Mucosa of gallbladder (tissue), 1 donor: ENCODE measurements at regions not wholly inside any gene's neighbourhood (a gene's known extent, or its start where the extent isn't known, plus 50 kb on each side); places are given as distances from the start of the nearest gene placed in this dataset.
"Not testable (repeated sequence)": the region's sequence is repeated elsewhere in the genome, so short reads cannot be mapped to it uniquely, and the experiment has no call there.

Experiments
- DNase-seq: peaks from one replicate; pipeline ENCODE4 v3.0.0-alpha.2; 2020; ENCODE audit warnings: low spot score
- donor health status: DM: no; HTN: no; CAD: no.

DNA sequence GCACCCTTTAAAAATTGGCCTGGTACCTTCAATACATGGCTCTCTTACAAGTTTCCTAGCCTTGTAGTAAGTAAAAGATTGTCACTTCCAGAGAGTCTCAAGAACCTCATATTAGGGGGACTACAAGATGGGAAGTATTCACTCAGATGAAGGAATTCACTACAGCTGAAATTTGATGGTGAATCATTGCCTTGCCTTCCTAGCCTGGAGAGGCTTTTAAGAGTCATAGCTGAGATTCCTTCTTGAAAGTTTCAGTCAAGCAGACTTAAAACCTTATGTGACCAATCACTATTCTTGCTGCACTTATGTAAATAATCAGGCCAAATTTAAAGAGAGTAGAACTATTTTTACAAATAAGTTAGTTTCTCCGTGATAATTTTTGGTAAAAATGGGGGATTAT lies 451.6 kb downstream of the TRHDE start:
- no peak for DNase-seq

DNA sequence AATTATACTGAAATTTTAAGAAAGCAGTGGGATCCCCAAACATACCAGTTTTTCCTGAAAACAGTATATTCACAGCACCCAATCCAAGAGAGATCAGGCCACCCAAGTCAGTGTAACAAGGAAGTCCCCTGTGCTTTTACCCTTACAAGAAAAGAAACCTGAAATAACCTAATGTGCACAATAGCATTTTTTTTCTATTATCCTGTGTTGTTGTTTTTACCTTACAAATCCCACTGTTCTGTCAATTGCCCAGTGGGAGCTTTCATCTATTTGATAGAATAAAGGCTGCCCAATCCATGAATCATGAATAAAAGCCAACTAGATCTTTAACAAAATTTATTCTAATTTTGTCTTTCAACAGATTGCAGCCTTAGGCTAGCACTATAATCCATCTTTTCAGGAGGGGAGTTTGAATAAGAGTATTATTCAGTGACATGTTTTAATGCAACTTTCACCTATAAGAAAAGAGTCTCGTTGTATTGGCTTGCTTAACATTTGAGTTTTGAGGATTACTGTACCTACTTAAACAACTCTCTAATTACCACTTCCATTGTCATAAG lies 457.4 kb downstream of the TRHDE start:
- DNase-seq, result no peak

DNA sequence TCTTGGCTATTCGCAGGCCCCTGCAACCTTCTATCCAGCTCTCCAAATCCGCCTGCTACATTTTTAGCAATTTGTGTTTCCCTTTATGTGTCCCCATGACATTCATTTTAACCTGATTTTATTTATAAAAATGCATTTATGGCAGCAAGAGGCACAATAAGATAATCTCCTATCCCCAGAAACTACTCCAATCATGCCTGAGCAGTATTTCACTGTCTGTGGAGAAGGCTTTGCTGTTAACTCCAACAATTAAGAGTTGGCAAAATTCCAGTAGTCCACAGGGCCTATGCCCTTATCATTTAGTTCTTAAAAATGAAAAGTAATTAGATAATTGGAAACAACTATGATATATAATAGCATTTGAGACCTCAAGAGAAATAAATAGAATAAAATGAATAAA lies 462.4 kb downstream of the TRHDE start:
- no peak for DNase-seq

DNA sequence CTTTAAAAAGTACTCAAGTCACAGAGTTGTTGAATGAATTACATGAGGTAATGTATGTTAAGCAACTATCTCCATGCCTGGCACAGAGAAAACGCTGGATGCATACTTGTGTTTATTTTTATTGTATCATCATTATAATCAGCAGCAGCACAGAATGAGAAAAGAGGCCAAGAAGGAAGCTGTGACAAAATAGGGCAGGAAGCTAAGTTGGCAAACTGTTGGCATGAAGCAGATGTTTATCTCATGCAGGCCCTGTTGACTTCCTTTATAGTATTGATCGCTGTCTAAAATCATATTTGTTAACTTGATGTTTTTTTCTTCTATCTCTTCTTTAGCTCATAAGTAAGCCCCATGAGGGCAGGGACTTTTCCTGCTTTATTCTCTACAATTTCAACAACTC lies 466.6 kb downstream of the TRHDE start:
- peak; percentile 16 for DNase-seq

DNA sequence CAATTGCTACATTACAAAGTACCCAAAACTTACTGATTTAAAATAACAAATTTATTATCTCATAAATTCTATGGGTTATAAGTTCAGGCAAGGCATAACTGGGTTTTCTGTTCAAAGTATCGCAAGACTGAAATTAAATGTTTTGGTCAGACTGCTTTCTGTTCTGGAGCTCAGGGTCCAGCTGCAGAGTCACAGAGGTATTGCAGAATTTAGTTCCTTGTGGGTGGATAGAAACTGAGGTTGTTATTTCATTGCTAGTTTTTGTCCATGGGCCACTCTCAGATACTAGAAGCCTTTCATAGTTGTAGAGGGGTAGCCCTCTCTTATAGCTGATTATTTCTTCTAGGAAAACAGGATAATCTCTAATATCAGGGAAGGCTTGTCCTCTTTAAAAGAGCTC lies 467.9 kb downstream of the TRHDE start:
- no peak for DNase-seq

DNA sequence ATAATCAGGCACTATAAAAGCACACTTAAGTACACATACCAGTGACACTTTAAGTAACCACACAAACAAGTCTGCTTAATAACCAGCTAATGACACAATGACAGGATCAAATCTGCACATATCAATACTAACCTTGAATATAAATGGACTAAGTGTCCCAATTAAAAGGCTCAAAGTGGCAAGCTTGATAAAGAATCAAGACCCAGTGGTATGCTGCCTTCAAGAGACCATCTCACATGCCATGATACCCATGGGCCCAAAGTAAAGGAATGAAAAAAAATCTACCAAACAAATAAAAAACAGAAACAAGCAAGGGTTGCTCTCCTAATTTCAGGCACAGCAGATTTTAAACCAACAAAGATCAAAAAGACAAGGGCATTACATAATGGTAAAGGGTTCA lies 470.4 kb downstream of the TRHDE start:
- DNase-seq, result no peak

DNA sequence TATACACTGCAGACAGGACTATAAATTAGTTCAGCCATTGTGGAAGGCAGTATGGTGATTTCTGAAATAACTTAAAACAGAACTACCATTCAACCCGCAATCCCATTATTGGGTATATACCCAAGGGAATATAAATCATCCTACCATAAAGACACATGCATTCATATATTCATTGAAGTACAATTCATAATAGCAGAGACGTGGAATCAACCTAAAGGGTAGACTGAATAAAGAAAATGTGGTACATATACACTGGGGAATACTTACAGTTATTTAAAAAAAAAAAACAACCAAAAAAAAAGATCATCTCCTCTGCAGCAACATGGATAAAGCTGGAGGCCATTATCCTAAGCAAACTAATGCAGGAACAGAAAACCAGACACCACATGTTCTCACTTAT lies 473.9 kb downstream of the TRHDE start:
- no peak for DNase-seq

DNA sequence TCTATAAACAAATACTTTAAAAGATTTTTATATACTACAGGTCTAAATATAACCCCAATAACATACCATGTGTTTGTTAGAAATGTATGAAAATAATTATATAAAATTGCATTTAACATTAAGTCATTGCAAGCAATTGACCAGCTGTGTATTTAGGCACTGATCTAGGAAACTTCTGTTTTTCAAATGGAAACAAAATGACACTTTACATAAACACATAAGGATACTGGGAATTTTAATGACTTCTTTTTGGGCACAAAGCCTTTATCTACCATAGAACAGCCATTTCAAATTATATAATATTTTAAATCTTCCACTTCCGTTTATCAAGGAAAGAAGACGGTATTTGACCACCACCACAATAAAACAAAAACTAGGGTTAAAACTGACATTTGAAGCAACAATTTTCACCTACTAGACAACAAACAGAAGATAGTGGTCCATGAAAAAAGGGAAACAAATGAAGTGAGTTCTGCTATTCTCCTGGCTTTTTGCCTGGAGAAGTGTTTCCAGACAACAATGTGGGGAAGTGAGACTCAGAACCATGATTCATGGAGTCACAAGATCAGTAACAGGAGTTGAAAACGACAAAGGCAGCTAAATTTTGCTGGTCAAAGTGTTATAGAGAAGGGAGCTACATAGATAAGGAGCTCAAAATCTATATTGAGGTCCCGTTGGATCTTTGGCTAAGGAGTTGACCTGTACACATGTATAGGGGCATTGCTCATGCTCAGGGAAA lies 475.1 kb downstream of the TRHDE start:
- DNase-seq, result no peak

DNA sequence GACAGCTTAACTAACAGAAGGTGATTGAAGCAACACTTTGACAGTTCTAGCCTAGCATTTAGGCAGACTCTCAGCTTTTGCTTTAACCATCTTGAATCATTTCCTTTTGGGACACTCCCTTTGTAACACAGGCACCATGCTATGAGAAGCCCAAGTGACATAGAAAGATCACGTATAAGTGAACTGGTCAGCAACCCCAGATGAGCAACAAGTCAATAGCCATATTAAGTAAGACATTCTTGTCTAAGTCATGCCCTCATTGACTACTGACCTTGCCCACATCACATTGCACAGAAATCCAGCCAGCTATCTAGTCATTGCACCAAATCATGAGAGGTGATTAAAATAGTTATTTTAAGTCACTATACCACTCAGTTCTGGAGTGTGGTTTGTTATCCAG lies 476.8 kb downstream of the TRHDE start:
- no peak for DNase-seq

DNA sequence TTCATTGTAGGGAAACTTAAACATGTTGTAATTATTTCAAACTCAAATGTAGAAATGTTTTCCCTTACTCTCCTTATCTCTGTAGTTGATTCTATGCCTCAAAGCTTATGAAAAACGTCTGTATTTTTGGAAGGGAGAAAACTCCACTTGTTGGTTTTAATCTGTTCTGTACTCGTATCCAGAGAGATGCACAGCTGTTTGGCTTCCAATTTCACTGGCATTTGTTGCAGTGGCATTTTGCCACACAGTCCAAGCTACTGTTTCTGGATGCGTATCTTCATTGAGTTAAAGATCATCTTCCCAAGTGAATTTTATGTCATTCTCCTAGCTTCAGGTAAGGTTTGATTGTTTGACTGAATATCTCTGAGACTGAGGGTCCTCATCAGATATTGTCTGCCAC lies 481.4 kb downstream of the TRHDE start:
- no peak for DNase-seq

DNA sequence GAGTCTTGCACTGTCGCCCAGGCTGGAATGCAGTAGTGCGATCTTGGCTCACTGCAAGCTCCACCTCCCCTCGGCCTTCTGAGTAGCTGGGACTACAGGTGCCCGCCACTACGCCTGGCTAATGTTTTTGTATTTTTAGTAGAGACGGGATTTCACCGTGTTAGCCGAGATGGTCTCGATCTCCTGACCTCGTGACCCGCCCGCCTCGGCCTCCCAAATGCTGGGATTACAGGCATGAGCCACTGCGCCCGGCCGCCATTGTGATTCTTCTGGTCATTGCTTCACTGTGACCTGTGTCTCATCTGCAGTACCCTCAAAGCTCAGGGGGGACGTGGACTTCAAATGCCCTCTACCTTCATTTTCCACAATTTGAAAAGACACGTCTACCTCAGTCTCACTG lies 481.9 kb downstream of the TRHDE start:
- DNase-seq, result not testable (repeated sequence)

DNA sequence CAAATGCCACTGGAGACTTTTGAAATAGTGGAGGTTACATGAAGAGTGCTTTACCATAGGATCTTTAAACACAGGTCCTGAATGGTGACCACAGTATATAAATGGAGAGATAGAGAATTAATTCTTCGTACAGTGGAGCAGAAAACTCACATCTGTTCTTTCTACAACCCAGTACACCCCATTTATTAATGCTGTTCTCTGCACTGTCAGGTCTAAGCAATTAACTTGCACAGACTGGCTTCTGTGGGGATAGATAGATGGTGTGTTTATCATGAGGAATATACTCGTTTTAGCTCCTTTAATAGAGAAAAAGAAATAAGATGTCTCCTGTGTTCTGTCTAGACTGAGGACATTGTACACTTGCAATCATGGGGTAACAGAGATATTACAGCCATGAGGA lies 494.3 kb downstream of the TRHDE start:
- no peak for DNase-seq

DNA sequence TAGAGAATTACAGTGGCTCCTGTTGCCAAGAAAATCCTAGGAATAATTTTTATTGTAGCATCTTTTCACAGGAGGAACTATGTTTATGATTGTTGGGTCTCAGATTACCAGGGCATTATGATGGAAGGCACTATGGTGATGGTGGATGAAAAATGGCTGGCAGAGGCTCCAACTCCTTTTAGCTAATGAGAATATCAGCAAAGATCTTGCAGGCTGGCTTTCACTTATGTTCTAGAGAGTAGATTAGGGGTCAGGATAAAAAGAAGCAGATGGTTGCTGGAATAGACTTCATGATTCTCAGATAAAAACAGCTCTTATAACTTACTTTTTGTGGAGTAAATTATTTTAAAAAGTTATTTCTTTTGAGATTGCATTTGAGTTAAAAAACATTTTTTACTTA lies 501.9 kb downstream of the TRHDE start:
- DNase-seq, result no peak

DNA sequence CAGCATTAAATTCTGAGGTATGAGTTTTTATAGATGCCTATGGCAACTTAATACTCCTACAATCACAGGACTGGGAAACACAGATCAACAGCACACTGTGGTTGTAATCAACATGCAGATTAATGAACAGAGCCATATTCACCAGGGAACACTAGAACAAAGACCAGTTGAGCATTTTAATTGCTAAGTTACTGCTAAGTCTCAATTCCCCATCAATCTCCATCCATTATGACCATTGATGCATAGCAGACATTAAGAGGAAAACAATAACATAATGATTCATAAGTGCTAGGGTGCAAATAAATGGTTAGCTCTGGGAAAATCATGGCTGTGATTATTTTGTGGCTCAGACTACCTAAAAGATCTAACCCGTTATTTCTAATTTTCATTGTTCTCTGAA lies 505.6 kb downstream of the TRHDE start:
- DNase-seq, result no peak

DNA sequence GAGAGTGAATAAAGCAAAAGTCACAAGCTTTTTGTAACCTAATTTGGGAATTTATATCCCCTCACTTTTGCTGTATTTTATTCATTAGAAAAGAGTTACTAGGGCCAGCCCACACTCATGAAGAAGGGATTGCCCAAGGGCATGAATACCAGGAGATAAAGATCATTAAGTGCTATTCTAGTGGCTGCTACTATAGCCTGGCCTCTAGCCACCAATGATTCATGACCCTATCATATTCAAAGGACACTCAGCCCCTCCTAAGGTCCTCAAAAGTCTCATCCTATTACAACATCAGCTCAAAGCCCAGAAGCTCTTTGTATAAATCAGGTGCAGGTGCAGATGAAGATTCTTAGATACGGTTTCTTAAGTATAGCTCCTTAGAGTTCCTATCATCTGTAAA lies 518.1 kb downstream of the TRHDE start:
- DNase-seq, result no peak

DNA sequence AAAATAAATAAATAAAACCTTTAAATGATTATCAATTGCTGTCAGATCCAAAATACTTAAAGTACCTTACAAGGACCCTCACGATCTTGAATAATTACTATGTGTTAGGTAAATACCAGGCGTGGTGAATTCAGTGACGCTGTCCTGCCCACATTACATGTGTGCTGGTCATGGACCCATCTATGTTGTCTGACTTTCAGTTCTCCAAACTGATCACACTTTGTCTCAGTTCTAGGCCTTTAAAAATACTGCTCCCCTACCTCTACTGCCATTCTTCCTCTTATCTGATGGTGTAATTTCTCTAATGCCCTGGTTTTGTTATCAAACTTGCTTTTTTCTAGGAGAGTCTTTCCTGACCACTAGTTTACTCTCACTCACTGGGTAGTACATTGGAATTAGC lies 520.7 kb downstream of the TRHDE start:
- DNase-seq, result no peak

DNA sequence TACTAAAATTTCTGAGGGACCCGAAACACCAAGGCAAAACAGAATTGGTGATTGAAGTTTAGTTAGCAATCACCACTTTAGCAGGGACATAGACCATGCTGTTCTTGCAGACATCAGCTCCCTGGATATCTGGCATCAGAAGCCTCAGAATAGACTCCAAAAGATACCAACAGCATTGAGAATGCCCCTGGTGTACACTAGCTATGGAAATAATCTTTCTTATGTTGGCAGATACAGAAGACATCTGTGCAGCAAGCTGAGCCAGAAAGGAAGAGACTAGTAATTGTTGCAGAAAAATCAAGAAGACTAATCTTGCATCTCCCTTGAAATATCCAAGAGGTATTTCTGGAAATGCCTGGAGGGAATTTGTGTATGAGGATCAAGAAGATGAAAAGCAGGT lies 521.6 kb downstream of the TRHDE start:
- no peak for DNase-seq

DNA sequence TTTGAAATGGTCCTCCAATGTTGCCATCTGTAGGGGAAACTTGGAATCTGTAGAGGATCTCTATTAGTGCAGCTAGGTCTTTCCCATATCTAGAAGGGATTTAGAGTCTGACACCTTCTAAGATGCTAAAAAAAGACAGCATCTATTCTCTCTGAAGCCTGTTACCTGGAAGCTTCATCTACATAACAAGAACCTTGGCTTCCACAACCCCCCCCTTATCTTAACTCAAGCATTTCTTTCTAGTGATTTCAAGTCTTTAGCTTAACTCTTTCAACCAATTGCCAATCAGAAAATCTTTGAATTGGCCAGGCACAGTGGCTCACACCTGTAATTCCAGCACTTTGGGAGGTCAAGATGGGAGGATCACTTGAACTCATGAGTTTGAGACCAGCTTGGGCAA lies 543.3 kb downstream of the TRHDE start:
- DNase-seq, result no peak

DNA sequence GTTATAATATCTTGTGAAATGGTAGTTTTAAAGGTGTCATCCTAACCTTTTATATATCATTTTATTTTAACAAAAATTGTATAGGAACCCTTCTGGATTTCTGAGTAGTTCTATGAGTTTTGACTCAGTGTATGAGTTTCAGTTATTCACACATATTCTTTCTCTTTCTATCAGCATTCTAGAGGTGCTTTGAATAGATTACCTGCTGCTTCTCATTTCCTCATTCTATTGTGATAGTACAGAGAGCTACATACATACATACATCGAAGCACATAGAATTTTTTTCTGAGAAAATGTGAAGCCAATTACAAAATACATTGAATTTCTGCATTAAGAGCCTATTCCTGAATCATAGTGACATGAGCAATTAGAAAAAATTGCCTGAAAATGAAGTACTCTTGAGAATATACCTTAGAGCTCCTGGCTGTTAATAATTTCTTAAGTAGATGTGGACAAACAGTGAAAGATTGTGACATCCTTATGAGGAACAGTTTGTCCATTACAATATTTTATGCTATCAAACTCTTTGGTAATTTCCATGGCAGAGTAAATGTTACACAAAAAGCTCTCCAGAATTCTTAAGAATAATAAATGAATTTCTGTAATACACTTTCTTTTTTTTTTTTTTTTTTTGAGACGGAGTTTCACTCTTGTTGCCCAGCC lies 556.6 kb downstream of the TRHDE start:
- DNase-seq, result no peak

DNA sequence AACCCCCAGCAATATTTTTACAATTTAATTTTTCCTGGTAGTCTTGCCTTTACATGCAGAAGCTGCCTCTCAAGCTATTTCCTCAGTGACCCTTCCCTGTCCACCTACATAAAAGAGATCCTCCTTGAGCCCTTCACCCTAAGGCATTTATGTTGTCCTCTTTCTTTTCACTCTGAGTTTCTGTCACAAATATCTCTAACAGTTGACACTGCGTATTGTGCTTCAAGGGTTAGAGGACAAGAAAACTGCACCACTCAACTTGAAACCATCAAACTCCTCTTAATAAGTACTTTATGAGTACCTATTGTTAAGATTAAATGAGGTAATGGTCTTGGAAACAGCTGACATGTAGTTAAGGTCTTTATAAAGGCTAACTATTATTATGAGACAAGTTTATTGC lies 557.7 kb downstream of the TRHDE start:
- DNase-seq, result no peak

DNA sequence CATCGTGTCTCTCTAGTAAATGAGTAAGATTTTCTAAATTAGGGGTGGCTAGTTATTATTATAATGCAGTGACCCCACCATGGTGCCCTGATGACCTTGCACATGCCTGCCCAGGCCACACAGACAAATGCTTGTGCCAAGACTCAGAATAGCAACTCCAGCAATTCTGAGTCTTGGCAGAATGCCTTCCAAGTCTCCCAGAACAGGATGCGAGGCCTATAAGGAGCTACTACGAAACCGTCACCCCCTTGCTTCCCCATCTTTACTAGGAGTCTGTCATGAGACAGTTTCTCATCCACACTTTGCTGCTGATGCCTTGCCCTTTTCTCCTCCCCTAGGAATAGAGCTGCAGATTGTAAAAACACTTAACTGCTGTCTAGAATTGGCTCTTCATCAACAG lies 559.9 kb downstream of the TRHDE start:
- DNase-seq, result peak; percentile 16

DNA sequence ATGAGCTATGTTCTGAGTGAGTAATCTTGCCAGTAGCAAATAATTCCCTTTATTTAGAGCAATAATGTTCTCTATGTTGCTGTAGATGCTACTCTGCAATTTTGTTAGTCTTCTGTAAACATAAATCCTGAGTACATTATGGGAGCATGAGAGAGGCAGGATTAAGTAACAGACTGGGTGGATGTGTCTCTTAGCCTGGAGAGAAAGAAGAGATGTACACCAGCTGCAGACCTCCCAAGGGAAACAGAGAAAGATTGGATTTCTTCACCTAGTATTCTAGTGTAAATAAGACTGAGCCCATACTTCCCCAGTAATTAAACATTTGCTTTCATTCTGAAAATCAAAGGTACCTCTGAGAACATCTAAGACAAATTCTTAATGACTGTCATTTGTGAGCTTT lies 564.0 kb downstream of the TRHDE start:
- DNase-seq, result no peak

DNA sequence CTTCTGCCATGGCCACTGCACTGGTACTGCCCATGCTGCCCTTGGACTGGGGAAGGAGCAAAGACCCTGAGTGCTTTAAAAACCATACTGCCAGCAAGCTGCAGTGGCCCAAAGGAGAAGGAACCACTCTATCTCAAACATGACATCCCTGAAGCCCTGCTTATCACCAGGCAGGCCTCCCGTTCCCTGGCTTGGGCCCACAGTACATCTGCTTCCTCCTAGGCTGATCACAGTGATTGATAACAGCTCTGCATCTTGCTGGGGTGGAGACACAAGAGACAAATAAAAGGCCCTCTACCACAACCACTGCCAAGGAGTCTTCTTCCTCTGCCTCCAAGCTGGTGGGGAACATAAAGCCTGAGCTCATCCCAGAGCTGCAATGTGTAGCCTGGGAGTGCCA lies 567.5 kb downstream of the TRHDE start:
- DNase-seq, result no peak

DNA sequence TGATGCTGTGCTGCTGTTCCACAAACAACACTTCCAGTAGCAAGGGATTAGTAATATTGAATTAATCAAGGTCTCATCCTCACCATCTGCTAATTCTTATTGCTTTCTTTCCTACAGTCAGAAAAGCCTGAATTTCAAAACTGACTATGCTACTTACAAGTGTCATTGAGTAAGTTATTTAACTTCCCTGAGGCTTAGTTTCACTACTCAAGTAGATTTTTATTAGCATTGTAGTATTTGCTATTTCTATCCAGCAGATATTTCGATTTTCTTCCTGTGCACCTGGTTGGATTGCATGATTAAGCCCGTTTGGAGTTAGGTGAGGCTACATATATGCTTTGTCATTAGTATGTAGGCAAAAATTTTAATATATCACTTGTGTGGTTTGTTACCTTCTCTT lies 591.5 kb downstream of the TRHDE start:
- no peak for DNase-seq
